GM12865 (cell line): ENCODE measurements at regions not wholly inside any gene's neighbourhood (a gene's known extent, or its start where the extent isn't known, plus 50 kb on each side); places are given as distances from the start of the nearest gene placed in this dataset.

ENCODE experiments used
- DNase-seq: peaks from one replicate; pipeline ENCODE4 v3.0.0; 2010; ENCODE audit warnings: low read depth
- H3K4me3 ChIP-seq: 2 replicates; pipeline ENCODE4 v1.5.1; 2011; ENCODE audit warnings: mild to moderate bottlenecking, low read depth, low read length, control low read depth
- CTCF ChIP-seq: IDR thresholded peaks from 2 replicates; pipeline ENCODE4 v1.5.1; 2011; ENCODE audit warnings: low read length, control low read depth, low read depth, inconsistent platforms; ENCODE audit not compliant: insufficient read depth; ENCODE audit errors: missing control alignments

- TF ChIP-seq CTCF: no peak
- no peak for DNase-seq
- no peak overlapping the region for H3K4me3 ChIP-seq
Measured at GRCh38 chr13:106047859-106048258, 487.6 kb downstream of the EFNB2 start.

DNA sequence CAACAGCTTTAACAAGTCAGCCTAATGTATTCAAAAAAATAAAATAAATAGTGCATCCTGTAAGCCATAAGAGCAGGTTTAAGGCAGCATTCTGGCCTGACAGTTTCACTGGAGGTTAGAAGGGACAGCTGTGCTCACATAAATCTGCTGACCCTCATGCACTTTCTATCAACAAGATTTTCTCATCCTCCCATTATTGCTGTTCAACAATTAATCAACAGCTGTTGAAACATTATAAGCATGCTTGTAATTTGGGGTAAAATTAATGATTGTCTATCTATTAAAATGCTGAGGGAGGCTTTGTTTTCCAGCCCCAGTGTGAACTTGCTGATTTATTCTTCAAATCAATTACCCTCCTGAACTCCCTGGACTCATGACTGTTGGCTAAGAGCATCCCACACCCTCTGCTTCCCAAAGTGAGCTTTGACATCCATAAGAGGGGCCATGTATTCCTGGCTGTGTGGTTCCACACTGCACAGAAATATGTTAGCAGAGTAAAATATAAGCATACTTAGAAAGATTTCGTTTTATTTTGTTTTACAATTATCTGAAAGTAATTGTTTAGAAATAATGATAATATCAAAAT, 492.4 kb downstream of the EFNB2 start:
- no peak for TF ChIP-seq CTCF
- H3K4me3 ChIP-seq: no peak overlapping the region
- DNase-seq: no peak

- no peak for DNase-seq
- H3K4me3 ChIP-seq: no peak overlapping the region
- no peak for TF ChIP-seq CTCF
Measured at GRCh38 chr13:106041445-106041844, 494.0 kb downstream of the EFNB2 start.

DNA sequence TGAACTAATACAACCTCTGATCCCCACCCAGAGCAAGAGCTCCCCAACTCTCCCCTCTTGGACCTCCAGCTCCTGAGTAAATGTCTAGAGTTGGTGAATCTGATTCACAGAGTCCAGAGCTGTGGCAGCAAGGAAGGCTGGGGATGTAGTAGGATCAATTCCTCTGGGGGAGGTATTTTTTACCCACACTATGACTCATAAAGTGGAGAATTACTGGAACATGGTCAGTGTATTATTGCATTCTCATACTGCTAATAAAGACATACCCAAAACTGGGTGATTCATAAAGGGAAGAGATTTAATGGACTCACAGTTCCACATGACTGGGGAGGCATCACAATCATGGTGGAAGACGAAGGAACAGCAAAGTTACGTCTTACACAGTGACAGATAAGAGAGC, 496.7 kb downstream of the EFNB2 start:
- DNase-seq: no peak
- TF ChIP-seq CTCF: no peak
- H3K4me3 ChIP-seq: no peak overlapping the region

DNA sequence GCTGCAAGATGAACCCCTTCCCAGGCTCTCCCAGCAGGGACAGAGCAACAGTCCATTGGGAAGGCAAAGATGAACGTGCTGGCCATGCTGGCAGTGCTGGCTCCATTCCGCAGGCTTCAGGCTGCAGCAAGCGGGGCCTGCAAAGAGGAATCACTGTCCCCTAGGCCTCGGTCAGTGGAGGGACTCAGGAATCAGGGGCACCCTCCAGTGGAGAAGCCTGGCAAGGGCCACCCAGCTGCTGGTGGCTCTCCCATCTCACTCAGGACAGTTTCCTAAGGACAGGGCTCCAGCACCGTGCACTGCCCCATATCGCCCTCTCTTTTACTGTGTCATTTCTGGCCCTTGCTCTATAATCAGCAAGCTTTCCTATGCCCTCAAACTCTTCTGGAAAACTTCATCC, 498.6 kb downstream of the EFNB2 start:
- no peak for TF ChIP-seq CTCF
- H3K4me3 ChIP-seq: no peak overlapping the region
- no peak for DNase-seq

GRCh38 chr13:106034201-106034600, 501.3 kb downstream of the EFNB2 start:
- no peak for DNase-seq
- TF ChIP-seq CTCF: no peak
- no peak overlapping the region for H3K4me3 ChIP-seq

DNA sequence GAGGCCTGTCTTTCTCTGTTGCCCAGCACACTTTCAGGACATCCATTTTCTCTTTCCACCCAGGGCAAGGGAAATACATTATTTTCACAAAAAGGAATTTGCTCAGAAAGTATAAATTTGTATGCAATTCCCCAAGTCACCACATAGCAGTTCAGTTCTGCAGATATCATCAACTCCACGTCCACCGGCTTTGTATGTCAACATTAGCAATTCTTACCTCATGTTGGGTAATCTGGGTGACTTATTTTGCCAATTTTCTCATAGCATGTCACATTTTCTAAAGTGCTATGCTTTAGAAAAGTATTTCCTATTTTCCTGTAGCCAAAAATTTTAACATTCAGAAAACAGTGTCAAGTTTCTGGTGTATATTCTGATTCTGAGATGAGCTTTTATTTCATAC, 501.8 kb downstream of the EFNB2 start:
- DNase-seq: no peak
- no peak overlapping the region for H3K4me3 ChIP-seq
- peak; percentile 0 for TF ChIP-seq CTCF
